ENCODE measurements at regions not wholly inside any gene's neighbourhood (a gene's known extent, or its start where the extent isn't known, plus 50 kb on each side); places are given as distances from the start of the nearest gene placed in this dataset.

DNA sequence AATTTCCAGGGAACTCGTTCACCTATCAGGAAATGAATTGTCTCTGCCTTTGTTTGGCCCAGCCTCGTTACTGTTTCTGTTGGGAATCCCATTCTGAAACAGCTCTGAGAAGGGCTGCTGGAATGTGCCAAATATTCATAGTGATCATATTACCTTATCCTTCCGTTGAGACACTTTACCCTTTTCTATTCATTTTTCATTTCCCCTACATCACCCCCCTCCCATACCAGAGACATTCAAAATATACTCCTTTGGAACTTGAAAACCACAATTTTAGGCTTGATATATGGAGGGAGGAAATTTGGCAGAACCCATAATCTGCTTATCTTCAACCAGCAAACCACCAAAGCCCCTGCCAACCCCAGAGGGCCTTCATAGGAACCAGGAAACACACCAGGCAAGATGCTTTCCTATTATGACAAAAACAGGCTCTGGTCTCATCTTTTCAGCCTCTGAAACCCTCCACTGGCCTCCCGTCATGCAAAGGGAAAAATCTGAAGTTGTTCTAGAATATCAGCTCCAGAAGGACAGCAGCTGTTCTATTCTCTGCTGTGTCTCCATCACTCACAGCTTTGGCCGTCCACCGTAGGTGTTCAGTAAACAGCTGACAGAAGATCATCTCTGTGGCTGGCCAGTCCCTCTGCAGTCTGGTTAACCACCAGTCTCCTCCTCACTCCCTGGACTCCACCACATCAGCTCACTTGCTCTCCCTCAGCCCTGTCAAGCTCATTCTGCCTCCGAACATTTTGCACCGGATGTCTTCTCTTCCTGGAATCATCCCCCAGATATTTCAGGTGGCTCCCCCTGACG, 217.2 kb upstream of the WWC1 start:
- H3K9me3 ChIP-seq = no peaks in the 10 kb centered on the region
- H3K27me3 ChIP-seq = no peaks in the 10 kb centered on the region
- H3K4me3 ChIP-seq (ENCODE audit: low read depth, low read length) = no peak overlapping the region
- no peaks in the 10 kb centered on the region for H3K36me3 ChIP-seq
- H3K4me1 ChIP-seq = no peaks in the 10 kb centered on the region
- TF ChIP-seq, protein P1, sequence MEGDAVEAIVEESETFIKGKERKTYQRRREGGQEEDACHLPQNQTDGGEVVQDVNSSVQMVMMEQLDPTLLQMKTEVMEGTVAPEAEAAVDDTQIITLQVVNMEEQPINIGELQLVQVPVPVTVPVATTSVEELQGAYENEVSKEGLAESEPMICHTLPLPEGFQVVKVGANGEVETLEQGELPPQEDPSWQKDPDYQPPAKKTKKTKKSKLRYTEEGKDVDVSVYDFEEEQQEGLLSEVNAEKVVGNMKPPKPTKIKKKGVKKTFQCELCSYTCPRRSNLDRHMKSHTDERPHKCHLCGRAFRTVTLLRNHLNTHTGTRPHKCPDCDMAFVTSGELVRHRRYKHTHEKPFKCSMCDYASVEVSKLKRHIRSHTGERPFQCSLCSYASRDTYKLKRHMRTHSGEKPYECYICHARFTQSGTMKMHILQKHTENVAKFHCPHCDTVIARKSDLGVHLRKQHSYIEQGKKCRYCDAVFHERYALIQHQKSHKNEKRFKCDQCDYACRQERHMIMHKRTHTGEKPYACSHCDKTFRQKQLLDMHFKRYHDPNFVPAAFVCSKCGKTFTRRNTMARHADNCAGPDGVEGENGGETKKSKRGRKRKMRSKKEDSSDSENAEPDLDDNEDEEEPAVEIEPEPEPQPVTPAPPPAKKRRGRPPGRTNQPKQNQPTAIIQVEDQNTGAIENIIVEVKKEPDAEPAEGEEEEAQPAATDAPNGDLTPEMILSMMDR (IDR thresholded peaks at IDR 0.05; ENCODE audit: low read depth, low read length) = no peak
- no peak for DNase-seq

DNA sequence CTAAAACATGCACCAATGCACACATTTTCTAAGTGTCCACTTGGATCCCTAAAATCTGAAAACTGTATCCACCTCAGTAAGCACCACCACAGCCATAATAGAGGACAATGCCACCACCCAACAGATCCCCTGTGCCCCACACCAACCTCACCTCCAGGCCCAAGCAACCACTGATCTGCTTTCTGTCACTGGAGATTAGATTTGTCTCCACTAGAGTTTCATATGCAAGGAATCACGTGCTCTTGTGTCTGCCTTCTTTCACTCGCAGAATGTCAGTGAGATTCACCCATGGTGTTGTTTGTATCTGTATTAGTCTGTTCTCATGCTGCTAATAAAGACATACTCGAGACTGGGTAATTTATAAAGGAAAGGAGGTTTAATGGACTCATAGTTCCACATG, 216.1 kb upstream of the WWC1 start:
- H3K4me1 ChIP-seq = no peaks in the 10 kb centered on the region
- no peaks in the 10 kb centered on the region for H3K27me3 ChIP-seq
- no peaks in the 10 kb centered on the region for H3K36me3 ChIP-seq
- H3K9me3 ChIP-seq = no peaks in the 10 kb centered on the region
- no peak overlapping the region for H3K4me3 ChIP-seq (ENCODE audit: low read depth, low read length)
- DNase-seq = no peak
- TF ChIP-seq, protein P1 (IDR thresholded peaks at IDR 0.05; ENCODE audit: low read depth, low read length) = no peak

DNA sequence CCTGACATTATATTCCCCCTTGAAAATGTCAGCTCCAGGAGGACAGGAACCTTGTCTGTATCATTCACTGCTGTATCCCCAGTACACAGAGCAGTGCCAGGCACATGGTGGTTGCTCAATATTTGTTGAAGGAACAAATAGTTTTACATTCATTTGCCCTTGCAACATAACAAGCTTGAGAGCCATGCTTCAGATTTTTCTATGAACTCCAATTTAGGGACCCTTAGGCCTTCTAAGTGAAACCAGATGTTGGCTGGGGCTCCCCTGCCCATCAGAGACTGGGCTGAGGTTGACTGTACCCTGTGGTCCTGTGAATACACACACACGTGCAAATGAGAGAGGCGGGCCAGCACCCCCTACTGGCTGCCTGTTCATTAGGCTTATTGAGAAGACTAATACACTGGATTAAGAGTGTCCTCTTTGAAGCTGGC, 214.9 kb upstream of the WWC1 start:
- TF ChIP-seq, protein P1 (IDR thresholded peaks at IDR 0.05; ENCODE audit: low read depth, low read length) = peak; percentile 64
- H3K9me3 ChIP-seq = no peaks in the 10 kb centered on the region
- no peaks in the 10 kb centered on the region for H3K36me3 ChIP-seq
- no peaks in the 10 kb centered on the region for H3K4me1 ChIP-seq
- peak; percentile 52 for DNase-seq
- H3K27me3 ChIP-seq = no peaks in the 10 kb centered on the region
- no peak overlapping the region for H3K4me3 ChIP-seq (ENCODE audit: low read depth, low read length)

DNA sequence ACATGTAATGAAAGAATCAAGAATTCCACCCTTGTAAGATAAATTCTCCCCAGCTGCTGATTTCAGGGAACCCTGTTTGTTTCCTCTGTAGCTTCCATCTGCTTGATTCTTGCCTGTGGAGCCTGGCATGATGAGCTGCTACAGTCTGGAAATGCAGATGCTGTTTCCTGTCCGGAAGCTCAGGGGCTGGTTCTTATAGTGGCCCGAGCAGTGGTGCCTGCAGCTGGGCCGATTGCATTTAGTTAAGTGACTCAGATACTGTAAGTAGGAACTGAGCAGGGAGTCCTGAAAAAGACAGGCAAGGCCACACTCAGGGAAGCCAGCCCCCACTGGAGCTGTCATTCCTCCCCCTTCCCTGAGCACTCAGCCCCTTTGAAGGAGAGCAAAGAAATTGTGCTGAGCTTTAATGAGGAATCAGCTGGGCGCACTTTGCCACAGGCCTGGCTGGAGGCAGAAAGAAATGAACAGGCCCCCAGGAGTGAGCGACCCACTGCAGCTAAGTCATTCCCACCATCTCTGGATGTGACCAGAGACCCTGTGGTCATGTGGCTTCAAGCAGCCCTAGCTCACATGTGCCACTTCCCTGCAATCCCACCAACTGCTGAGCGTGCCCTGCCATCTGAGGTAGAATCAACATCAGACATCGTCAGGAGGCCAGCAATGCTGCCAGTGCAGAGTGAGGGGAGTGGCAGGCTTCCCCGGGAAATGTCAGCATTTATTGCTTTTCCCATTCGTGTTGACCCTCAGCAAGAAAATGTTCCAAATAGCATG, 206.0 kb upstream of the WWC1 start:
- no peak overlapping the region for H3K4me3 ChIP-seq (ENCODE audit: low read depth, low read length)
- no peaks in the 10 kb centered on the region for H3K36me3 ChIP-seq
- TF ChIP-seq, protein P1 (IDR thresholded peaks at IDR 0.05; ENCODE audit: low read depth, low read length) = no peak
- DNase-seq = no peak
- no peaks in the 10 kb centered on the region for H3K27me3 ChIP-seq
- no peaks in the 10 kb centered on the region for H3K4me1 ChIP-seq
- H3K9me3 ChIP-seq = no peaks in the 10 kb centered on the region

DNA sequence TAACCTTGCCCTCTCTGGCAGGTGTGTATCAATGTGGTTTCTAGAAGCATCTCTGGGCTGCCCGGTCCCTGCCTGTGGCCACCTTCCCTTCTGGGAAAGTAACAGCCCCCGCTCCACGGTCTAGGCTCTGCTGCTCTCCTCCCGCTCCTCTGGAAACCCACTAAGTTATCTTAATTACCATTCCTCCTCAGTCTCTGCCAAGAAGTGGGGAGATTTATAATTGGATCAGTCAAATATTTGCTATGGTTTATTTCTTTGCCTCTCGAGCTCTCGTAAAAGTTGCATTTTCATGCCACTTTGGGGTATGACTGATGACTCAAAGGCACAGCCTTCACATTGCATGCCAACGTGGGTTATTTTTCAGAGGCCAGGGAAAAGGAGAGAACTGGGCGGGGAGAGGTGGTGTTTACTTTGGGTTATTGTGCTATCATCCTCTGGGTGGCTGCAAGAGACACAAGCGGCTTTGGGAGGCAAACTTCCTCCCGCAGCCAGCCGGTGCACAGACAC, 205.3 kb upstream of the WWC1 start:
- H3K9me3 ChIP-seq = no peaks in the 10 kb centered on the region
- no peak for DNase-seq

More for the DNA sequence above, 205.3 kb upstream of the WWC1 start:
- Histone ChIP-seq H3K36me3 (no peaks in the 10 kb centered on the region), H3K4me3 (ENCODE audit: low read depth, low read length) (no peak overlapping the region), H3K4me1 (no peaks in the 10 kb centered on the region), H3K27me3 (no peaks in the 10 kb centered on the region)
- TF ChIP-seq, protein P1 (IDR thresholded peaks at IDR 0.05; ENCODE audit: low read depth, low read length) = no peak

Measured in BE2C (cell line).